ENCODE measurements at regions not wholly inside any gene's neighbourhood (a gene's known extent, or its start where the extent isn't known, plus 50 kb on each side); places are given as distances from the start of the nearest gene placed in this dataset.

- no peaks in the 10 kb centered on the region for H3K9me1 ChIP-seq (replicated peaks; ENCODE audit: control insufficient read depth, extremely low read depth, insufficient read depth, low read length)
- no peak overlapping the region for H3K9ac ChIP-seq (replicated peaks; ENCODE audit: extremely low read depth, insufficient read depth, low read length)
- FAIRE-seq (no peak), DNase-seq (ENCODE audit: low read depth, low spot score) (no peak)
- no peaks in the 10 kb centered on the region for H3K36me3 ChIP-seq (ENCODE audit: control insufficient read depth in 2 of 2, extremely low read depth in 1 of 2, insufficient read depth in 2 of 2, low read length in 2 of 2)
- no peaks in the 10 kb centered on the region for H3K27me3 ChIP-seq (ENCODE audit: control insufficient read depth in 2 of 2, insufficient read depth in 2 of 2, low read length in 2 of 2)
- H3K4me2 ChIP-seq (ENCODE audit: insufficient read depth, low read length) = no peak overlapping the region
- dilution Hi-C loops (cut with MboI; ENCODE audit: extremely low pct_ligation_motif_present, low sequenced_read_pairs) (no loop called here), intact Hi-C loops (cut with micrococcal nuclease) (no loop called here)
- H3K4me3 ChIP-seq (replicated peaks in 1 of 3; ENCODE audit: insufficient read depth in 1 of 3, low read depth in 1 of 3, low read length in 3 of 3) = no peak overlapping the region
- H3K4me1 ChIP-seq (ENCODE audit: control insufficient read depth, extremely low read depth, insufficient read depth, low read length) = no peaks in the 10 kb centered on the region
- CTCF ChIA-PET = no interaction called here
- no TSS peak for BruUV-seq (replicated peaks)
- H4K20me1 ChIP-seq (replicated peaks; ENCODE audit: control insufficient read depth, extremely low read depth, insufficient read depth, low read length) = no peaks in the 10 kb centered on the region
- H2AFZ ChIP-seq (ENCODE audit: low read depth, low read length) = no peak overlapping the region
- no peaks in the 10 kb centered on the region for H3K79me2 ChIP-seq (ENCODE audit: control insufficient read depth, insufficient read depth, low read length)
- POLR2A ChIA-PET = no interaction called here
- H3K9me3 ChIP-seq (replicated peaks; ENCODE audit: control insufficient read depth, insufficient read depth, low read length) = no peaks in the 10 kb centered on the region
- H3K27ac ChIP-seq (ENCODE audit: insufficient read depth, low read depth, low read length) = no peak overlapping the region
- TF ChIP-seq POLR2AphosphoS5 (IDR thresholded peaks at IDR 0.05; ENCODE audit: insufficient read depth, low read depth, low read length) (no peak), GATA2 (IDR thresholded peaks at IDR 0.05; ENCODE audit: insufficient read depth, insufficient read length, low read depth, low read length) (no peak), MYC (IDR thresholded peaks at IDR 0.05; ENCODE audit: low read depth, low read length) (no peak), FOS (IDR thresholded peaks at IDR 0.05; ENCODE audit: borderline replicate concordance, insufficient read depth, low read length) (no peak), MAX (IDR thresholded peaks at IDR 0.05; ENCODE audit: insufficient read depth, insufficient read length) (no peak), CTCF (IDR thresholded peaks at IDR 0.05; ENCODE audit: extremely low read depth in 1 of 2, insufficient read depth in 1 of 2, low read depth in 1 of 2, low read length in 2 of 2) (no peak), POLR2A (IDR thresholded peaks at IDR 0.05; ENCODE audit: low read depth, low read length) (no peak), JUN (IDR thresholded peaks at IDR 0.05; ENCODE audit: borderline replicate concordance, insufficient read depth, insufficient read length, low read depth) (no peak), EZH2 (IDR thresholded peaks at IDR 0.05; ENCODE audit: borderline replicate concordance, low read depth, low read length, severe bottlenecking) (no peak)
Observed at GRCh38 chr20:40148886-40149285, 540.1 kb downstream of the MAFB start.
